Endothelial cell of umbilical vein (primary cell): ENCODE measurements at regions not wholly inside any gene's neighbourhood (a gene's known extent, or its start where the extent isn't known, plus 50 kb on each side); places are given as distances from the start of the nearest gene placed in this dataset.

Source experiments
- BruUV-seq: library from RNA; stranded (reverse); fragments of 400-500 nt; replicated peaks from 2 replicates; lab custom pipeline; 2021; lab: Mats Ljungman, UMichigan
- CTCF ChIA-PET: fragments of 300-600, 350-600 bp; sonication (Branson Sonifier 250); formaldehyde crosslinking; loops from one replicate; lab custom pipeline; 2021; ENCODE audit warnings: antibody characterized with exemption, inconsistent platforms; lab: Charles Lee
- POLR2A ChIA-PET: fragments of 300-600, 350-600 bp; sonication (Branson Sonifier 250); formaldehyde crosslinking; loops from one replicate; lab custom pipeline; 2021; ENCODE audit warnings: antibody characterized with exemption, inconsistent platforms; lab: Charles Lee
- DNase-seq: peaks from one replicate; pipeline ENCODE4 v3.0.0-alpha.2; 2011; ENCODE audit warnings: low read depth, low spot score
- FAIRE-seq: peaks from 2 replicates; lab custom pipeline; 2011; peaks lifted over from hg19 to GRCh38; lab: Jason Lieb, UNC
- H2AFZ ChIP-seq: 2 replicates; pipeline ENCODE4 v1.6.0; 2012; ENCODE audit warnings: low read depth, low read length, control low read depth, inconsistent platforms
- H3K27ac ChIP-seq: 2 replicates; pipeline ENCODE4 v1.5.1; 2011; ENCODE audit warnings: low read depth, mild to moderate bottlenecking, control low read depth, low read length, moderate library complexity; ENCODE audit not compliant: insufficient read depth
- H3K27me3 ChIP-seq, 2 experiments: 2 replicates each; pipeline versions ENCODE4 v1.6.0 to v1.6.1; 2011; ENCODE audit warnings: low read length in 2 of 2, mixed read lengths in 1 of 2; ENCODE audit not compliant: control insufficient read depth in 2 of 2, insufficient read depth in 2 of 2
- H3K36me3 ChIP-seq, 2 experiments: 2 replicates in 1 of 2; 3 replicates in 1 of 2; pipeline ENCODE4 v1.5.1; 2011; ENCODE audit warnings: low read length in 2 of 2, mild to moderate bottlenecking in 1 of 2, moderate library complexity in 1 of 2; ENCODE audit not compliant: control insufficient read depth in 2 of 2, insufficient read depth in 2 of 2; ENCODE audit errors: extremely low read depth in 1 of 2
- H3K4me1 ChIP-seq: 3 replicates; pipeline ENCODE4 v1.5.1; 2011; ENCODE audit warnings: mild to moderate bottlenecking, low read length; ENCODE audit not compliant: control insufficient read depth, insufficient read depth; ENCODE audit errors: extremely low read depth
- H3K4me2 ChIP-seq: 2 replicates; pipeline ENCODE4 v1.6.1; 2011; ENCODE audit warnings: low read length, control low read depth, mixed read lengths; ENCODE audit not compliant: insufficient read depth
- H3K4me3 ChIP-seq, 3 experiments: fragments of 200-600 bp in 1 of 3; sonication (generic), shearing (Covaris generic) in 1 of 3; replicated peaks in 1 of 3; 2 replicates each; pipeline ENCODE4 v1.5.1; 2011 to 2016; ENCODE audit warnings: control low read depth in 3 of 3, low read length in 3 of 3, mild to moderate bottlenecking in 2 of 3, inconsistent platforms in 1 of 3, low read depth in 1 of 3, moderate library complexity in 1 of 3; ENCODE audit not compliant: insufficient read depth in 1 of 3
- H3K79me2 ChIP-seq: 2 replicates; pipeline ENCODE4 v1.6.0; 2012; ENCODE audit warnings: low read length, inconsistent platforms; ENCODE audit not compliant: control insufficient read depth, insufficient read depth
- H3K9ac ChIP-seq: replicated peaks from 2 replicates; pipeline ENCODE3; 2011; ENCODE audit warnings: low read length, control low read depth; ENCODE audit not compliant: insufficient read depth; ENCODE audit errors: extremely low read depth
- H3K9me1 ChIP-seq: replicated peaks from 3 replicates; pipeline ENCODE4 v1.6.0; 2011; ENCODE audit warnings: mild to moderate bottlenecking, low read length; ENCODE audit not compliant: control insufficient read depth, insufficient read depth; ENCODE audit errors: extremely low read depth
- H3K9me3 ChIP-seq: replicated peaks from 2 replicates; pipeline ENCODE4 v1.5.1; 2012; ENCODE audit warnings: low read length, inconsistent platforms; ENCODE audit not compliant: control insufficient read depth, insufficient read depth
- H4K20me1 ChIP-seq: replicated peaks from 2 replicates; pipeline ENCODE3; 2011; ENCODE audit warnings: mild to moderate bottlenecking, low read length; ENCODE audit not compliant: control insufficient read depth, insufficient read depth; ENCODE audit errors: extremely low read depth
- FOS ChIP-seq: IDR thresholded peaks from 2 replicates; pipeline ENCODE4 v1.6.1; 2011; ENCODE audit warnings: mild to moderate bottlenecking, low read length, moderate library complexity, borderline replicate concordance; ENCODE audit not compliant: insufficient read depth
- JUN ChIP-seq: IDR thresholded peaks from 2 replicates; pipeline ENCODE4 v1.6.1; 2011; ENCODE audit warnings: borderline replicate concordance, low read depth; ENCODE audit not compliant: insufficient read length, insufficient read depth
- MYC ChIP-seq: IDR thresholded peaks from one replicate; pipeline ENCODE4 v1.6.1; 2011; ENCODE audit warnings: mild to moderate bottlenecking, low read depth, low read length
- POLR2A ChIP-seq: IDR thresholded peaks from 2 replicates; pipeline ENCODE4 v1.6.1; 2012; ENCODE audit warnings: low read depth, mild to moderate bottlenecking, control low read depth, low read length
- dilution Hi-C: fragments of 300-500 bp; cut with MboI; formaldehyde crosslinking; loops from one replicate; pipeline ENCODE4 v1.15.0; 2019; ENCODE audit warnings: low sequenced_read_pairs; ENCODE audit not compliant: extremely low pct_ligation_motif_present
- intact Hi-C: fragments of 100-400 bp; cut with micrococcal nuclease; formaldehyde crosslinking; loops from one replicate; pipeline ENCODE4 v1.10.0; 2022

DNA sequence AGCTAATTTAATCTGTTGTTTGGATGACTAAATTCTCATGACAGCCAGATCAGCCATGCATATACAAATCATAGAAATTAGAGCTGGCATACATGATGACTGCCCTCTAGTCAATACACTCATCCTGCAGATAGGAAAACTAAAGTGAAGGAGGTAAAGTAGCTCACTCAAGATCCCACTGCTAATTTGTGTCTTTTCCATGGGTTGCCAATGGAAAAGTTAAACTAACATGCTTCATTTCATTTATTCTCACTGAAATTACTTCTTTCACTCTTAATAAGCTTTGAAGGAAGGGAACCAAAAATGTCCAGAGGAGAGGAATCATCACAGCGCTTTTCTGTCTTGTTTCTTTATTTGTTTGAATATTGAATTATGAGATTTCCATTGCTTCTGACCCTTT is 308.2 kb downstream of the GJA1 start:
- H3K79me2 ChIP-seq, result no peaks in the 10 kb centered on the region
- H3K36me3 ChIP-seq, result no peaks in the 10 kb centered on the region
- ChIA-PET POLR2A (no interaction called here), CTCF (no interaction called here)
- DNase-seq, result no peak
- no peaks in the 10 kb centered on the region for H3K27me3 ChIP-seq
- BruUV-seq, result no TSS peak
- H3K9me3 ChIP-seq, result no peaks in the 10 kb centered on the region
- H3K4me3 ChIP-seq, result no peak overlapping the region
- H3K9ac ChIP-seq, result no peak overlapping the region
- dilution Hi-C loops (no loop called here), intact Hi-C loops (no loop called here)
- no peak for TF ChIP-seq POLR2A
- TF ChIP-seq JUN, result no peak
- FAIRE-seq, result no peak
- H2AFZ ChIP-seq, result no peak overlapping the region
- H3K4me2 ChIP-seq, result no peak overlapping the region
- no peaks in the 10 kb centered on the region for H3K4me1 ChIP-seq
- no peaks in the 10 kb centered on the region for H4K20me1 ChIP-seq
- no peak overlapping the region for H3K27ac ChIP-seq
- H3K9me1 ChIP-seq, result no peaks in the 10 kb centered on the region

DNA sequence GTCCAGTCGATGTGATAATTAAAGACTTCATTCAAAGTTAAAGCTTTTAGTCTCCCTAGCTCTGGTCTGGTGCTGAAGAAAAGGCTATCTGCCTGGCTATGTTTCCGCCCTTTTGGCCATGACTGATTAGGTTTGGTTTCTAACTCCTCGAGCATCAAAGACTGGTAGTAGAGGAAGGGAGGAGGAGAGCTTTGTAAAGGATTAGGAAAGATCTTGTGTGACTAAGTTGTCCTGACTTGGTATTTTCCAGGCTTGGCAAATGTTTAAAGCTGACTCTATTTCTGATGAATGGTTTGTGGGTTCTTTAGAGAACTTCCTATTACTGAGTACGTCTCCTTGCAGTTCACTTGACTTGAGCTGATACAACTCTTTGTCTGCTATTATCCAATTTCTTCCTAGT is 312.9 kb downstream of the GJA1 start:
- ChIA-PET CTCF (interaction anchor here (1.0 kb wide), 1 partner anchor 39 kb away, joined by 3 read pairs; no protein-coding TSS in a partner anchor), POLR2A (no interaction called here)
- Histone ChIP-seq H2AFZ (no peak overlapping the region), H4K20me1 (no peaks in the 10 kb centered on the region), H3K27ac (no peak overlapping the region), H3K27me3 (no peaks in the 10 kb centered on the region), H3K79me2 (no peaks in the 10 kb centered on the region), H3K4me2 (no peak overlapping the region), H3K4me1 (no peaks in the 10 kb centered on the region), H3K4me3 (no peak overlapping the region), H3K36me3 (no peaks in the 10 kb centered on the region), H3K9me1 (no peaks in the 10 kb centered on the region), H3K9me3 (no peaks in the 10 kb centered on the region), H3K9ac (no peak overlapping the region)
- no TSS peak for BruUV-seq
- DNase-seq (no peak), FAIRE-seq (no peak)
- intact Hi-C loops, result no loop called here
- dilution Hi-C loops, result no loop called here
- TF ChIP-seq FOS (no peak), JUN (no peak), POLR2A (no peak), MYC (no peak)
